DND-41 (cell line): ENCODE measurements at regions not wholly inside any gene's neighbourhood (a gene's known extent, or its start where the extent isn't known, plus 50 kb on each side); places are given as distances from the start of the nearest gene placed in this dataset.

Experiments
- CTCF ChIP-seq: IDR thresholded peaks from 2 replicates; pipeline ENCODE4 v1.5.1; 2012; ENCODE audit warnings: borderline replicate concordance, low read length, moderate library complexity, mild to moderate bottlenecking; ENCODE audit not compliant: poor library complexity, severe bottlenecking; ENCODE audit errors: extremely low read depth
- EZH2 ChIP-seq: IDR thresholded peaks from 3 replicates; pipeline ENCODE4 v1.6.1; 2012; ENCODE audit warnings: borderline replicate concordance, low read depth, mild to moderate bottlenecking, moderate library complexity, low read length, inconsistent platforms; ENCODE audit not compliant: severe bottlenecking

DNA sequence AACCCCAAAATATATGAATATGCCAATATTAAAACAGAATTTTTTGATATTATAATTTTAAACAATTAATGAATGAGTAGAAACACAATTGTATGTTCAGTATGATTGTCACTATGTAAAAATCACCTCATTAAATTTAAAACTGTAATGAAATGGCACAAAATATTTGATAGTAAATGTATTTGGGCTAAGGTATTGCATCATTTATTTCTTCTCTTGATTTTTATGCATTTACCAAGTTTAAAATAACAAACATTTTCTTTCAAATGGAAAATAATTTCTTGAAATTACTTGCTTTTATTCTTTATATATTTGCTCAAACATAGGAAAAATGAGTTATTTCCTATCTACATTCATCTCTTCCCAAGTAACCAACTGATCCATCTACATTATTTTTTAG is 782.6 kb downstream of the KCNJ3 start:
- TF ChIP-seq CTCF (no peak), EZH2 (no peak)
